ENCODE measurements at regions not wholly inside any gene's neighbourhood (a gene's known extent, or its start where the extent isn't known, plus 50 kb on each side); places are given as distances from the start of the nearest gene placed in this dataset.

GRCh38 chr7:51617686-51618085 lies 301.1 kb upstream of the COBL start:
- Histone ChIP-seq H2AK5ac (ENCODE audit: low read depth, low read length) (no peak overlapping the region), H2BK15ac (ENCODE audit: low read length) (no peak overlapping the region), H3K18ac (ENCODE audit: extremely low read depth, low read length) (no peak overlapping the region), H4K5ac (ENCODE audit: insufficient read length, low read depth, low read length) (no peak overlapping the region), H3K4ac (replicated peaks; ENCODE audit: insufficient read length, low read depth, low read length) (no peak overlapping the region), H3K27ac (ENCODE audit: low read depth, low read length) (no peak overlapping the region), H3K9ac (replicated peaks in 1 of 4; ENCODE audit: extremely low read depth in 1 of 4, low read depth in 3 of 4, low read length in 3 of 4) (no peak overlapping the region), H2BK12ac (ENCODE audit: low read depth, low read length) (no peak overlapping the region), H4K91ac (replicated peaks; ENCODE audit: insufficient read length, low read length) (no peak overlapping the region), H4K20me1 (replicated peaks in 1 of 2; ENCODE audit: control insufficient read depth in 1 of 2, insufficient read depth in 2 of 2, low read length in 2 of 2) (no peaks in the 10 kb centered on the region), H4K8ac (ENCODE audit: extremely low read depth, insufficient read depth, low read length) (no peak overlapping the region), H3K4me2 (ENCODE audit: insufficient read depth in 1 of 2, low read depth in 2 of 2, low read length in 2 of 2) (no peak overlapping the region), H3K4me3 (ENCODE audit: extremely low read depth in 1 of 4, insufficient read depth in 2 of 4, low read depth in 3 of 4, low read length in 4 of 4) (no peak overlapping the region), H3K4me1 (replicated peaks in 1 of 4; ENCODE audit: control insufficient read depth in 3 of 4, insufficient read depth in 4 of 4, low read length in 3 of 4) (no peaks in the 10 kb centered on the region), H3K56ac (replicated peaks; ENCODE audit: insufficient read length, low read depth, low read length) (no peak overlapping the region), H3K9me3 (ENCODE audit: insufficient read depth in 2 of 2, low read depth in 1 of 2, low read length in 1 of 2) (peaks cover 0 to 5% of the 10 kb centered on the region in 2 experiments; a peak in 2 of 4 replicates), H3K23ac (ENCODE audit: insufficient read length) (no peak overlapping the region), H3K14ac (ENCODE audit: insufficient read length) (no peak overlapping the region), H2BK120ac (replicated peaks; ENCODE audit: low read depth, low read length) (no peak overlapping the region), H2BK20ac (ENCODE audit: low read length) (no peak overlapping the region), H2BK5ac (ENCODE audit: low read depth, low read length) (no peak overlapping the region), H3K36me3 (ENCODE audit: control insufficient read depth in 2 of 4, insufficient read depth in 4 of 4, low read length in 3 of 4) (no peaks in the 10 kb centered on the region), H3K27me3 (replicated peaks in 1 of 4; ENCODE audit: control insufficient read depth in 3 of 4, extremely low read depth in 1 of 4, insufficient read depth in 3 of 4, low read length in 3 of 4) (0 out of 7 replicates have a peak, but pooled peaks cover 0 to 2% (median 0%) of the 10 kb centered on the region in 4 experiments), H2AFZ (ENCODE audit: low read length) (no peak overlapping the region), H3K79me1 (ENCODE audit: low read depth, low read length) (no peaks in the 10 kb centered on the region), H3K79me2 (ENCODE audit: control insufficient read depth in 1 of 2, insufficient read depth in 2 of 2, low read length in 2 of 2) (no peaks in the 10 kb centered on the region), H3K23me2 (ENCODE audit: low read depth, low read length) (no peaks in the 10 kb centered on the region)
- WGBS, 2 experiments (ENCODE audit: extremely low coverage in 1 of 2, insufficient coverage in 1 of 2, insufficient read length in 1 of 2, insufficient replicate concordance in 2 of 2, low coverage in 1 of 2, low lambda C conversion rate in 2 of 2, missing lambda C conversion rate in 1 of 2): 76% methylated on average over 5 of the region's 5 CpGs; no CpG with 5 or more reads in 1 of the 2 experiments
- no peak for DNase-seq (ENCODE audit: low read depth in 1 of 2, low spot score in 2 of 2)
- no peak for FAIRE-seq
- ChIA-PET CTCF (ENCODE audit: partially characterized antibody) (interaction anchor here (1.8 kb wide), 1 partner anchor 30 kb away, joined by 7 read pairs; no protein-coding TSS in a partner anchor), POLR2A (ENCODE audit: partially characterized antibody) (no interaction called here)
- TF ChIP-seq CEBPB (IDR thresholded peaks at IDR 0.05; ENCODE audit: low read depth, low read length): no peak
- no peak for TF ChIP-seq SP4 (IDR thresholded peaks at IDR 0.05; ENCODE audit: low read length)
- TF ChIP-seq POLR2AphosphoS5 (IDR thresholded peaks at IDR 0.05; ENCODE audit: low read depth, low read length): no peak
- TF ChIP-seq SAP30 (IDR thresholded peaks at IDR 0.05; ENCODE audit: insufficient read depth, insufficient replicate concordance, low read length): no peak
- TF ChIP-seq, protein P1, sequence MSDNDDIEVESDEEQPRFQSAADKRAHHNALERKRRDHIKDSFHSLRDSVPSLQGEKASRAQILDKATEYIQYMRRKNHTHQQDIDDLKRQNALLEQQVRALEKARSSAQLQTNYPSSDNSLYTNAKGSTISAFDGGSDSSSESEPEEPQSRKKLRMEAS (IDR thresholded peaks at IDR 0.05): no peak
- TF ChIP-seq BCL11A (IDR thresholded peaks at IDR 0.05; ENCODE audit: low read depth in 2 of 2, low read length in 2 of 2): no peak
- TF ChIP-seq PHF8 (conservative IDR thresholded peaks at IDR 0.05; ENCODE audit: low read depth, low read length): no peak
- TF ChIP-seq RXRA (IDR thresholded peaks at IDR 0.05; ENCODE audit: insufficient read depth, low read depth, low read length): no peak
- TF ChIP-seq BRCA1 (IDR thresholded peaks at IDR 0.05; ENCODE audit: low read depth, low read length): no peak
- TF ChIP-seq JUN (IDR thresholded peaks at IDR 0.05; ENCODE audit: low read depth, low read length): no peak
- no peak for TF ChIP-seq CHD2 (IDR thresholded peaks at IDR 0.05; ENCODE audit: low read length)
- no peak for TF ChIP-seq SP2 (IDR thresholded peaks at IDR 0.05; ENCODE audit: low read length)
- no peak for TF ChIP-seq CHD1 (IDR thresholded peaks at IDR 0.05; ENCODE audit: low read depth, low read length)

Data from H1 (cell line).